Transverse colon (tissue), 4 donors: ENCODE measurements at regions not wholly inside any gene's neighbourhood (a gene's known extent, or its start where the extent isn't known, plus 50 kb on each side); places are given as distances from the start of the nearest gene placed in this dataset.

Source experiments
- CTCF ChIP-seq, 5 experiments: fragments of 200-600 bp in 3 of 5; fragments of 450-650 bp in 2 of 5; sonication (generic) in 3 of 5; IDR thresholded peaks; 1 replicate in 2 of 5; 2 replicates in 3 of 5; pipeline ENCODE4 v1.5.1; 2016 to 2017; ENCODE audit warnings: antibody characterized with exemption in 5 of 5, inconsistent platforms in 3 of 5, mild to moderate bottlenecking in 2 of 5, moderate library complexity in 1 of 5
- POLR2A ChIP-seq: fragments of 450-650 bp; IDR thresholded peaks from one replicate; pipeline ENCODE4 v1.6.1; 2016; ENCODE audit warnings: antibody characterized with exemption, mild to moderate bottlenecking, moderate library complexity
- POLR2AphosphoS5 ChIP-seq, 3 donors: sonication (generic); formaldehyde crosslinking; IDR thresholded peaks; one replicate each; pipeline ENCODE4 v1.6.1; 2016; ENCODE audit warnings: antibody characterized with exemption in 3 of 3

- TF ChIP-seq CTCF (IDR thresholded peaks at IDR 0.05) (no peak), POLR2AphosphoS5 (IDR thresholded peaks at IDR 0.05) (no peak), POLR2A (no peak)
These were observed 1793.2 kb upstream of the PRR20A start for GRCh38 chr13:55347528-55347927.
